ENCODE measurements at regions not wholly inside any gene's neighbourhood (a gene's known extent, or its start where the extent isn't known, plus 50 kb on each side); places are given as distances from the start of the nearest gene placed in this dataset.

DNA sequence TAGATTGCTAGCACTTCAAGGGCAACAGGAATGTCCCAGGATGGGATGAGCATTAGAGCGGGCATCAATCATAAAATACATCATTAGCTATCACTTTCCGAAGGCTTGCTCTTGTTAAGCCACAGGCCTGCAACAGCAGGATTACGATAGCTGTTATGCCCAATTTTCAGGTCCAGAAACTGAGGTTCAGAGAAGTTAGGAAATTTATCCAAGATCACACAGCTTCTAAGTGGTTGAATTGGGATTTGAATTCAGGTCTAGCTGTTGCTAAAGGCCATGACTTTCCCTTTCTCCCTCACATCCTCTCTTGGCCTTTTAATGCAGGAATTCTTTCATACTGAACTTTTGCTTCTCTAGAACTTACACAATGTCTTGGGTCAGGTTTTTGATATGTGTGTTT lies 119.4 kb upstream of the ERCC6L2 start:
- TF ChIP-seq, protein P1, sequence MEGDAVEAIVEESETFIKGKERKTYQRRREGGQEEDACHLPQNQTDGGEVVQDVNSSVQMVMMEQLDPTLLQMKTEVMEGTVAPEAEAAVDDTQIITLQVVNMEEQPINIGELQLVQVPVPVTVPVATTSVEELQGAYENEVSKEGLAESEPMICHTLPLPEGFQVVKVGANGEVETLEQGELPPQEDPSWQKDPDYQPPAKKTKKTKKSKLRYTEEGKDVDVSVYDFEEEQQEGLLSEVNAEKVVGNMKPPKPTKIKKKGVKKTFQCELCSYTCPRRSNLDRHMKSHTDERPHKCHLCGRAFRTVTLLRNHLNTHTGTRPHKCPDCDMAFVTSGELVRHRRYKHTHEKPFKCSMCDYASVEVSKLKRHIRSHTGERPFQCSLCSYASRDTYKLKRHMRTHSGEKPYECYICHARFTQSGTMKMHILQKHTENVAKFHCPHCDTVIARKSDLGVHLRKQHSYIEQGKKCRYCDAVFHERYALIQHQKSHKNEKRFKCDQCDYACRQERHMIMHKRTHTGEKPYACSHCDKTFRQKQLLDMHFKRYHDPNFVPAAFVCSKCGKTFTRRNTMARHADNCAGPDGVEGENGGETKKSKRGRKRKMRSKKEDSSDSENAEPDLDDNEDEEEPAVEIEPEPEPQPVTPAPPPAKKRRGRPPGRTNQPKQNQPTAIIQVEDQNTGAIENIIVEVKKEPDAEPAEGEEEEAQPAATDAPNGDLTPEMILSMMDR (IDR thresholded peaks at IDR 0.05), result no peak

DNA sequence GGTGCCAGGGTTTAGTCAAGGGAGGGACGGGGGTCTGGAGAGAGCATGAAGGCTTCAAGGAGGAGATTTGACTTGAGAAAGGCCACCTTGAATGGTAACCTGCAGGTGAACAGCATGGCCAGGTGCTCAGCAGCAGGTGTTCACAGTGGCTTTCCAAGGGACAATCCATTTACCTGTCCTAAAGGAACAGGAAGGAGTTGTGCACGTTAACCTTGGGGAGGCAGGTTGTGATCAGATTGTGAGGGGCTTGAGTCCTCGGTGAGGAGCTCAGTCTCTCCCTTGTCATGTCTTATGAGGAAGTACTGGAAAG lies 120.1 kb upstream of the ERCC6L2 start:
- TF ChIP-seq, protein P1 (IDR thresholded peaks at IDR 0.05), result no peak

GRCh38 chr9:95754533-95755420 lies 120.7 kb upstream of the ERCC6L2 start:
- TF ChIP-seq, protein P1 (IDR thresholded peaks at IDR 0.05), result no peak

GRCh38 chr9:95753762-95754465 lies 121.6 kb upstream of the ERCC6L2 start:
- TF ChIP-seq, protein P1 (IDR thresholded peaks at IDR 0.05), result no peak

GRCh38 chr9:95752129-95752731 lies 123.3 kb upstream of the ERCC6L2 start:
- TF ChIP-seq, protein P1 (IDR thresholded peaks at IDR 0.05), result no peak

- TF ChIP-seq, protein P1 (IDR thresholded peaks at IDR 0.05), result no peak
Measured at GRCh38 chr9:95751520-95751790, 124.0 kb upstream of the ERCC6L2 start.

GRCh38 chr9:95750725-95751519 lies 124.6 kb upstream of the ERCC6L2 start:
- TF ChIP-seq, protein P1 (IDR thresholded peaks at IDR 0.05), result no peak
